ENCODE measurements at regions not wholly inside any gene's neighbourhood (a gene's known extent, or its start where the extent isn't known, plus 50 kb on each side); places are given as distances from the start of the nearest gene placed in this dataset.

DNA sequence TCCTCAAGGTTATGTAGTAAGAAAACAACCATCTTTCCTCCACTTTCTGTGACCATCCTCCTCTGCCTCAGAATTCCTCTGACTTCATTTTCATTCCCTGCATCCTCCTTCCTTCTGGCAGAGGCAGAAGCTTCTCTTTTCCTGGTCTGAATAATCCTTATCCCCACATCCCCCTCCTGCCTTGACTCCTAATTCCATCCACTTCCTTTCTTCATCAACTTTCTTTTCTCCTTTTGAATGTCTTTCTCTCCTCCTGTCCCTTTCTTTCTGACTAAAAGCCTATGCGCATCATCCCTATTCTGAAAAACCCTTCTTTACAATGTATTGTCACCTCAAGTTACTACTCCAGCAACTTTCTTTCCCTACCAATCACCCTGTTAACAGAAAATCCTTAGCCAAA is 79.0 kb downstream of the CDO1 start:
- TF ChIP-seq POLR2A (IDR thresholded peaks at IDR 0.05) (no peak), POLR2AphosphoS5 (IDR thresholded peaks at IDR 0.05) (no peak)
- TF ChIP-seq, protein P1, sequence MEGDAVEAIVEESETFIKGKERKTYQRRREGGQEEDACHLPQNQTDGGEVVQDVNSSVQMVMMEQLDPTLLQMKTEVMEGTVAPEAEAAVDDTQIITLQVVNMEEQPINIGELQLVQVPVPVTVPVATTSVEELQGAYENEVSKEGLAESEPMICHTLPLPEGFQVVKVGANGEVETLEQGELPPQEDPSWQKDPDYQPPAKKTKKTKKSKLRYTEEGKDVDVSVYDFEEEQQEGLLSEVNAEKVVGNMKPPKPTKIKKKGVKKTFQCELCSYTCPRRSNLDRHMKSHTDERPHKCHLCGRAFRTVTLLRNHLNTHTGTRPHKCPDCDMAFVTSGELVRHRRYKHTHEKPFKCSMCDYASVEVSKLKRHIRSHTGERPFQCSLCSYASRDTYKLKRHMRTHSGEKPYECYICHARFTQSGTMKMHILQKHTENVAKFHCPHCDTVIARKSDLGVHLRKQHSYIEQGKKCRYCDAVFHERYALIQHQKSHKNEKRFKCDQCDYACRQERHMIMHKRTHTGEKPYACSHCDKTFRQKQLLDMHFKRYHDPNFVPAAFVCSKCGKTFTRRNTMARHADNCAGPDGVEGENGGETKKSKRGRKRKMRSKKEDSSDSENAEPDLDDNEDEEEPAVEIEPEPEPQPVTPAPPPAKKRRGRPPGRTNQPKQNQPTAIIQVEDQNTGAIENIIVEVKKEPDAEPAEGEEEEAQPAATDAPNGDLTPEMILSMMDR (IDR thresholded peaks at IDR 0.05), result no peak
